WTC11 (cell line): ENCODE measurements at regions not wholly inside any gene's neighbourhood (a gene's known extent, or its start where the extent isn't known, plus 50 kb on each side); places are given as distances from the start of the nearest gene placed in this dataset.

Experiments used
- ATAC-seq: fragments of 200-7000 bp; cut with Tn5 transposase; 2 replicates; pipeline ENCODE4 v1.10.0; 2021; ENCODE audit warnings: mild to moderate bottlenecking, moderate library complexity
- CTCF ChIA-PET: fragments of 300-600 bp; sonication (Branson Sonifier 250); formaldehyde crosslinking; loops from one replicate; lab custom pipeline; 2021; ENCODE audit warnings: antibody characterized with exemption; lab: Charles Lee
- POLR2A ChIA-PET: fragments of 350-600 bp; sonication (Branson Sonifier 250); formaldehyde crosslinking; loops from one replicate; lab custom pipeline; 2021; ENCODE audit warnings: antibody characterized with exemption; lab: Charles Lee
- DNase-seq: peaks from one replicate; pipeline ENCODE4 v3.0.0; 2021; ENCODE audit warnings: low spot score
- H3K27ac Mint-ChIP-seq: 2 replicates; pipeline ENCODE4 v1.8.0; 2021; ENCODE audit warnings: mixed read lengths
- H3K27me3 Mint-ChIP-seq: 2 replicates; pipeline ENCODE4 v1.8.0; 2021; ENCODE audit warnings: low read depth, mild to moderate bottlenecking, moderate library complexity, mixed read lengths
- H3K36me3 Mint-ChIP-seq: 2 replicates; pipeline ENCODE4 v1.8.0; 2021; ENCODE audit warnings: mixed read lengths
- H3K4me1 Mint-ChIP-seq: 2 replicates; pipeline ENCODE4 v1.8.0; 2022; ENCODE audit warnings: mixed read lengths
- H3K4me3 Mint-ChIP-seq: 2 replicates; pipeline ENCODE4 v1.8.0; 2021; ENCODE audit warnings: mild to moderate bottlenecking, moderate library complexity, mixed read lengths
- H3K9me3 Mint-ChIP-seq: 2 replicates; pipeline ENCODE4 v1.8.0; 2021; ENCODE audit warnings: mixed read lengths
- ATF2 ChIP-seq: sonication (generic); formaldehyde crosslinking; IDR thresholded peaks from 2 replicates; pipeline ENCODE4 v1.8.1; 2022; ENCODE audit warnings: low read depth, missing genetic modification reagents, borderline replicate concordance
- CREM ChIP-seq: sonication (generic); formaldehyde crosslinking; IDR thresholded peaks from 2 replicates; pipeline ENCODE4 v1.8.1; 2022; ENCODE audit warnings: mild to moderate bottlenecking, missing genetic modification reagents, moderate library complexity
- CTCF ChIP-seq: fragments of 200-600 bp; IDR thresholded peaks from 2 replicates; pipeline ENCODE4 v1.8.0; 2022; ENCODE audit warnings: antibody characterized with exemption
- E2F5 ChIP-seq: sonication (generic); formaldehyde crosslinking; IDR thresholded peaks from 2 replicates; pipeline ENCODE4 v1.8.1; 2022; ENCODE audit warnings: mild to moderate bottlenecking, moderate library complexity, missing genetic modification reagents
- EMX1 ChIP-seq: fragments of 250-450 bp; sonication (Bioruptor Pico); IDR thresholded peaks from 2 replicates; pipeline ENCODE4 v1.8.0; 2021; ENCODE audit warnings: mild to moderate bottlenecking
- ESRRA ChIP-seq: sonication (generic); formaldehyde crosslinking; IDR thresholded peaks from 2 replicates; pipeline ENCODE4 v1.8.1; 2022; ENCODE audit warnings: mild to moderate bottlenecking, missing genetic modification reagents, borderline replicate concordance
- FOXJ3 ChIP-seq: sonication (generic); formaldehyde crosslinking; IDR thresholded peaks from 2 replicates; pipeline ENCODE4 v1.9.0; 2021; ENCODE audit warnings: missing genetic modification reagents, mild to moderate bottlenecking, borderline replicate concordance
- FOXK1 ChIP-seq: sonication (generic); formaldehyde crosslinking; IDR thresholded peaks from 2 replicates; pipeline ENCODE4 v1.8.0; 2022; ENCODE audit warnings: mild to moderate bottlenecking, moderate library complexity, missing genetic modification reagents
- GRHL2 ChIP-seq: fragments of 250-450 bp; sonication (Bioruptor Pico); IDR thresholded peaks from 2 replicates; pipeline ENCODE4 v1.8.0; 2022; ENCODE audit warnings: mild to moderate bottlenecking, moderate library complexity; ENCODE audit not compliant: insufficient replicate concordance, severe bottlenecking
- HMGA2 ChIP-seq: fragments of 250-450 bp; sonication (Bioruptor Pico); IDR thresholded peaks from 2 replicates; pipeline ENCODE4 v1.4.0; 2021; ENCODE audit warnings: mild to moderate bottlenecking, moderate library complexity
- IRF2 ChIP-seq: sonication (generic); formaldehyde crosslinking; IDR thresholded peaks from 2 replicates; pipeline ENCODE4 v1.8.0; 2022; ENCODE audit warnings: low read depth, missing genetic modification reagents, borderline replicate concordance
- MAX ChIP-seq: sonication (generic); formaldehyde crosslinking; IDR thresholded peaks from 2 replicates; pipeline ENCODE4 v1.8.0; 2022; ENCODE audit warnings: mild to moderate bottlenecking, missing genetic modification reagents
- MXD4 ChIP-seq: fragments of 250-450 bp; sonication (Bioruptor Pico); IDR thresholded peaks from 2 replicates; pipeline ENCODE4 v1.8.0; 2021; ENCODE audit warnings: mild to moderate bottlenecking, moderate library complexity, borderline replicate concordance
- MYBL2 ChIP-seq: sonication (generic); formaldehyde crosslinking; IDR thresholded peaks from 2 replicates; pipeline ENCODE4 v1.8.1; 2023; ENCODE audit warnings: mild to moderate bottlenecking, moderate library complexity, missing genetic modification reagents
- OVOL2 ChIP-seq: fragments of 250-450 bp; sonication (Bioruptor Pico); IDR thresholded peaks from 2 replicates; pipeline ENCODE4 v1.9.0; 2021; ENCODE audit warnings: mild to moderate bottlenecking, borderline replicate concordance
- PREB ChIP-seq: sonication (generic); formaldehyde crosslinking; IDR thresholded peaks from 2 replicates; pipeline ENCODE4 v1.8.1; 2022; ENCODE audit warnings: mild to moderate bottlenecking, missing genetic modification reagents, moderate library complexity, borderline replicate concordance
- PRRX2 ChIP-seq: fragments of 250-450 bp; sonication (Bioruptor Pico); IDR thresholded peaks from 2 replicates; pipeline ENCODE4 v1.8.0; 2021; ENCODE audit warnings: mild to moderate bottlenecking
- SOX15 ChIP-seq: fragments of 250-450 bp; sonication (Bioruptor Pico); IDR thresholded peaks from 2 replicates; pipeline ENCODE4 v1.9.0; 2021; ENCODE audit warnings: mild to moderate bottlenecking
- TCF7 ChIP-seq: sonication (generic); formaldehyde crosslinking; IDR thresholded peaks from 2 replicates; pipeline ENCODE4 v1.8.0; 2022; ENCODE audit warnings: mild to moderate bottlenecking, low read depth, missing genetic modification reagents, moderate library complexity
- ZNF219 ChIP-seq: sonication (generic); formaldehyde crosslinking; IDR thresholded peaks from 2 replicates; pipeline ENCODE4 v1.8.0; 2023; ENCODE audit warnings: missing genetic modification reagents, mild to moderate bottlenecking, borderline replicate concordance
- ZNF232 ChIP-seq: sonication (generic); formaldehyde crosslinking; IDR thresholded peaks from 2 replicates; pipeline ENCODE4 v1.8.0; 2022; ENCODE audit warnings: mild to moderate bottlenecking, missing genetic modification reagents
- ZNF671 ChIP-seq: fragments of 250-450 bp; sonication (Bioruptor Pico); IDR thresholded peaks from 2 replicates; pipeline ENCODE4 v1.8.0; 2021; ENCODE audit warnings: mild to moderate bottlenecking
- ZSCAN18 ChIP-seq: fragments of 250-450 bp; sonication (Bioruptor Pico); IDR thresholded peaks from 2 replicates; pipeline ENCODE4 v2.1.2; 2022; ENCODE audit warnings: mild to moderate bottlenecking, moderate library complexity

- Mint-ChIP-seq H3K36me3 (no peaks in the 10 kb centered on the region), H3K27ac (no peak overlapping the region), H3K27me3 (no peaks in the 10 kb centered on the region), H3K4me3 (no peak overlapping the region), H3K4me1 (no peaks in the 10 kb centered on the region; the same call in 1 of the 2 replicates), H3K9me3 (no peaks in the 10 kb centered on the region)
- DNase-seq = no peak
- CTCF ChIA-PET = interaction anchor here (1.2 kb wide), 1 partner anchor 913 kb away, joined by 3 read pairs; no protein-coding TSS in a partner anchor
- POLR2A ChIA-PET = no interaction called here
- TF ChIP-seq IRF2 (CRISPR knock-in tag) (no peak), OVOL2 (CRISPR knock-in tag) (no peak), SOX15 (CRISPR knock-in tag) (no peak), ZNF232 (no peak), ATF2 (no peak), GRHL2 (CRISPR knock-in tag) (no peak), FOXJ3 (CRISPR knock-in tag) (no peak), CTCF (no peak), MAX (no peak), PRRX2 (CRISPR knock-in tag) (no peak), FOXK1 (CRISPR knock-in tag) (no peak), HMGA2 (CRISPR knock-in tag) (no peak), ZNF671 (CRISPR knock-in tag) (no peak), PREB (no peak), EMX1 (no peak), ESRRA (CRISPR knock-in tag) (no peak), ZSCAN18 (CRISPR knock-in tag) (no peak)
- no peak for ATAC-seq
These were observed 502.0 kb upstream of the CFAP20DC start for GRCh38 chr3:59551834-59552233.

GRCh38 chr3:59549962-59550361 is 500.1 kb upstream of the CFAP20DC start:
- ChIA-PET POLR2A (no interaction called here), CTCF (no interaction called here)
- no peaks in the 10 kb centered on the region for H3K27me3 Mint-ChIP-seq
- TF ChIP-seq ZNF232 (no peak), MXD4 (CRISPR knock-in tag) (no peak), CREM (no peak), ZNF219 (CRISPR knock-in tag) (no peak), CTCF (no peak), MAX (no peak), TCF7 (CRISPR knock-in tag) (no peak), E2F5 (no peak), MYBL2 (no peak)

More at GRCh38 chr3:59549962-59550361, 500.1 kb upstream of the CFAP20DC start:
- no peak overlapping the region for H3K27ac Mint-ChIP-seq
- no peak overlapping the region for H3K4me3 Mint-ChIP-seq
- ATAC-seq (no peak), DNase-seq (no peak)
- no peaks in the 10 kb centered on the region for H3K36me3 Mint-ChIP-seq
- H3K4me1 Mint-ChIP-seq = no peaks in the 10 kb centered on the region; the same call in 1 of the 2 replicates
- no peaks in the 10 kb centered on the region for H3K9me3 Mint-ChIP-seq
